NOMO-1 (cell line): ENCODE measurements at regions not wholly inside any gene's neighbourhood (a gene's known extent, or its start where the extent isn't known, plus 50 kb on each side); places are given as distances from the start of the nearest gene placed in this dataset.

ENCODE experiments used
- DNase-seq, 2 experiments: peaks; one replicate each; lab custom pipeline; 2025; ENCODE audit not compliant: unreplicated experiment in 2 of 2; lab: John Stamatoyannopoulos, UW

DNA sequence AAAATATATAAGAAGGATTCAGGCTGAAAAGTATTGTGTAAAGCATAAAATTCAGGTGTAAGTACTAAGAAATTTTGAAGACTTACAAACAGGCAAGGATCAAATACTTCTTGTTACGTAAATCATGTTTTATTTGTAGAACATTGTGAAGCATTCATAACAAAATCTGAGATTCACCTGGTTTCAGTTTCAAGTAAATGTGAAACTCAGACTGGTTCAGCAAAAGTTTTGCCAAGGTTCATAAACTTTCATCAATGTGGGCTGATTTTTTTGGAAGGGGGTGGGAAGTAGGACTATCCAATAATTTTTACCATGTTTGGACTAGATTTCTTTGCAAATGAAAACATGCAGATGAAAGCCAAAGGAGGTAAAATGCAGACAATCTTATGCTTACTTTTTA, 527.7 kb downstream of the ANKRD50 start:
- DNase-seq, result no peak

DNA sequence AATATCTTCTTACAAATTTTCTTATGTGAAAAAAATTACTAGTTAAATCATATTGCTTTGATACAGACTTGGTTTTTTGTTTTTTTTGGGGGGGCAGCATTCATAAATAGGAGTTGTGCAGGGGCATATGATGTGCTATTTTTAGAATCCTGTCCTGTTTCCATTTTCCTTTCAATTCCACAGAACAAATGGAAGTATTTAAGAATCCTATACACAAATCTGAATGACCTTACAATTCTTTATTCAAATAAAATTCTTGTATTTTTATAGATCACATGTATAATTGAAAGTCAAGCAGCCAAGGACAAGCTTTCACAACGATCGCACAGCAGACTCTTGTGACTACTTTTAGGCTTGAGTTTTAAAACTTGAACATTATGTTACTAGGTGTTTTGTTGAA, 523.9 kb downstream of the ANKRD50 start:
- DNase-seq, result no peak

DNA sequence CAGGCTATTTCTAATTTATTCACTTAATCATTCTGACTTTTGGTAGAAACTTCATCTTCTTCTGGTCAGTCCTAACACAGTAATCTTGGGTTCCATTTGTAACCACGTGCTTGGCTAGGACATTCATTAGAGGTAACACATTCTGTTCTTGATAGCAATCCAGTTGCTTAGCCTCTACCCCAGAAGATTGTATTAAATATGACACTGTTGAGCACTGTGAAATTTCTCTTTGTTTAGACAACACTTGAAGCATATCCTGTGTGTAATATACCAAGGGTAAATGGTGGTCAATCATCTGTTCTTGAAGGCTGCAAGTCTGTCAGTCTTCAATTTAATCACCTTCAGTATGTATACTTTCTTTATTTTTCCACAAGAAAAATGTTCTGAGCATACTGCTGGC, 523.0 kb downstream of the ANKRD50 start:
- no peak for DNase-seq

GRCh38 chr4:124191329-124191728, 521.2 kb downstream of the ANKRD50 start:
- DNase-seq, result no peak

GRCh38 chr4:124192544-124192943, 520.0 kb downstream of the ANKRD50 start:
- DNase-seq, result no peak

DNA sequence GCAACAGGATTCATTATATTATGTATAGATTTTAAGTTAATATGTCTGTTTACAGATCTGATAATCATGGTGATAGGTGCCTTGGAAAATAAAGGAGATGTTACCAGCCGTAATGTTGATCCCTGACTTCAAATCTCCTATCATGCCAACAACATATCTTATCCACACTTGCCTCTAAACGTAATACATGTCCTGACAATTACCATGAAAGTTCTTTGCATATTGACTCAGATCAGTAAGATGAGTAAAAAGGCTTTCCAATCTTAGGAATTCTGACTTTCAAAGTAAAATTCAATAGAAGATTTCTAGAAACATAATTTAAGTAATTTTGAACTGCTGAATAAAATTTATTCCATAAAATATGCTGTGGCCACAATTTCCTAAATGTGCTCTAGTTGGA, 513.3 kb downstream of the ANKRD50 start:
- DNase-seq, result no peak

GRCh38 chr4:124199755-124200154, 512.8 kb downstream of the ANKRD50 start:
- DNase-seq, result no peak

DNA sequence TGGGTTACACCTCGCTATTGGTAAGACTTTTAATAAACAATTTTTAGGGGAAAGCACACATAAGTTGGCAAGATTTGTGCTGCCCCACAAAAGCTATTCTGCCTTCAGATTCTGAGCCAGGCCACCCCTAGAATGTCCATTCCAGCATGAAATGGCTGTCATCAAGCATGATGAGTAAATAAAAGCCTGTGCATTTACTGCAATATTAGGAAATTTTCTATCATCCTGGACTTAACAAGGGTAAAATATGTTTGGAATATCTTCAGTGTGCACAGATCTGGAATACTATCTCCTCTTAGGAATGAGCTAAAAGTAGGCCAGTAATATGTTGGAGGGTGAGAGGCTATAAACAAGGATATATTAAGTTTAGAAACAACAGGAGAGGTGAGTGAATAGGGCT, 510.9 kb downstream of the ANKRD50 start:
- no peak for DNase-seq

- no peak for DNase-seq
These were observed 510.4 kb downstream of the ANKRD50 start for GRCh38 chr4:124202099-124202498.

DNA sequence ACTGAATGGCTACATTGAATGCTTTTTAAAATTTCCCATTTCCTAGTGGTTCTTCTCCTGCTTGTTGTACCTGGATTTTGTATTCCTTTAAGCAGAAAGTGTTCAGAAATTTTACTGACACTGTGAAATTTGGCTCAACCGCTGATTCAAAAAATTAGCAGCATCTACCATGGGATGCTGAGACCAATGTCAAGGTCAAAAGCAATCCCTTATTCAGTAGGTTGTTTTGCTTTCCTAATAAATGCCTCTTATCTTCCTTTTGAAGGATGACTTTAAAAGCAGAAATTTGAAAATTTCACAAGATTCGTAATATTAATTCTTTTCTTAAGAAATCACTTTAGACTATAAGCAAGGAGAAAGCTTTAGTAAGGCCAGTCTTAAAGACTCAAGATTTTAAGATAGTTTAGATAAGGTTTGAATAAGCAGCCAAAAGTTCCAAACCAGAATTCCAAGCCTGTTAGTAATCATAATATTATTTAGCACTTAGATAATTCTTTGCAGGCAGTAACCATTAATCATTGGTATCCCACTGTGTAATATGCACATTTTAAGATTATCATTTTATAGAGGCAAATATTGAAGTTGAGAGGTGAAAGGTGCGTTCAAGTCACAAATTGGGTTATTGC, 508.8 kb downstream of the ANKRD50 start:
- no peak for DNase-seq

DNA sequence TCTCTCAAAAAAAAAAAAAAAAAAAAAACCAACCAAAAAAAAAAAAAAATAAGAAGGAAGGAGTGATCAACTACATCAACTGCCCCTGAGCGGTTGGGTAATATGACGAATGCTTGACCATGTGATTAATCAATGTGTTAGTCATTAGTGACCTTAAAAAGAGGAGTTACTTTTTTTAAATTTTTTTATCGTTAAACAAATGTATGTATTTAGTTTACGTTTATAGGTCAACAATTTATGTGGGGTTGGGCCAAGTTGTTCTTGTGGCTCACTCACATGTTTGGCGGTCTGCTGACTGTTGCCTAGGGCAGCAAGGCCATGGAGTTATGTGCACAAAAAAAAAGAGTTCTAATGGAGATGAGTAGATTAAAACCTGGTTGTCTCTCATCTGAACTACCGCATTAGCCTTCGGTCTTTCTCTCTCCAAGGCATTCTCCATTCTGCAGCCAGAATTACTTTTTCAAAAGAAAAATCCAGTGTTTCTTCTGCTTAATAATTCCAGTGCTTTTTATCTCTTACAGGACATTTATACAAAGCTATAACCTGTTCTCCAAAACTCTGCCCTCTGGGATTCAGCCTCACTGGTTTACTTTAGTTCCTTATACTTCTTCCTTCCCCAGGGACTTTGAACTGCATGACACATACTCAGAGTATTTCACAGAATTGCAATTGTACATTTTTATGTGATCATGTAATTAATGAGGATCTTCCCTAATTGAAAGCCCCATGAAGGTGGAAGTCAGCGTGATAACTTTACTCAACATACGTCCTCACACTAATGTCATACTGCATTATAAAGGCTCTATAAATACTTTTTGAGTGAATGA, 505.5 kb downstream of the ANKRD50 start:
- no peak for DNase-seq

DNA sequence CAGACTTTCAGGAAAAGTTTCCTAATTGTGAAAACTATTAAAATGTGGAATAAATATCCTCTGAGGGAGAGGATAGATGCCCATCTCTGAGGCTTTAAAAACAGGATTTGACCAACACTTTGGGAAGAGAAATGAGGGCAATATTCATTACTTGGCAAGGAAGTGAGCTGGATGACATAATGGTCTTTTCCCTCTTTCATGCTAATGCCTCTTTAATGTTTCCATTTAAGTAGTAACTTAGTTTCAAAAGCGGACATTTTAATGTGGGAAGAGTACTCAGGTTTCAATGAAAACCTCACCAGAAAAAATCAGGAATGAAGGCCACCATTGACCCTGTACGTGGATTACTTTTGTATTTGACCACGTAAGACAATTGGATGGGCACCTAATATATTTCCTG, 503.3 kb downstream of the ANKRD50 start:
- no peak for DNase-seq

GRCh38 chr4:124209626-124210025, 502.9 kb downstream of the ANKRD50 start:
- no peak for DNase-seq

- no peak for DNase-seq
These were observed 501.8 kb downstream of the ANKRD50 start for GRCh38 chr4:124210746-124211145.

DNA sequence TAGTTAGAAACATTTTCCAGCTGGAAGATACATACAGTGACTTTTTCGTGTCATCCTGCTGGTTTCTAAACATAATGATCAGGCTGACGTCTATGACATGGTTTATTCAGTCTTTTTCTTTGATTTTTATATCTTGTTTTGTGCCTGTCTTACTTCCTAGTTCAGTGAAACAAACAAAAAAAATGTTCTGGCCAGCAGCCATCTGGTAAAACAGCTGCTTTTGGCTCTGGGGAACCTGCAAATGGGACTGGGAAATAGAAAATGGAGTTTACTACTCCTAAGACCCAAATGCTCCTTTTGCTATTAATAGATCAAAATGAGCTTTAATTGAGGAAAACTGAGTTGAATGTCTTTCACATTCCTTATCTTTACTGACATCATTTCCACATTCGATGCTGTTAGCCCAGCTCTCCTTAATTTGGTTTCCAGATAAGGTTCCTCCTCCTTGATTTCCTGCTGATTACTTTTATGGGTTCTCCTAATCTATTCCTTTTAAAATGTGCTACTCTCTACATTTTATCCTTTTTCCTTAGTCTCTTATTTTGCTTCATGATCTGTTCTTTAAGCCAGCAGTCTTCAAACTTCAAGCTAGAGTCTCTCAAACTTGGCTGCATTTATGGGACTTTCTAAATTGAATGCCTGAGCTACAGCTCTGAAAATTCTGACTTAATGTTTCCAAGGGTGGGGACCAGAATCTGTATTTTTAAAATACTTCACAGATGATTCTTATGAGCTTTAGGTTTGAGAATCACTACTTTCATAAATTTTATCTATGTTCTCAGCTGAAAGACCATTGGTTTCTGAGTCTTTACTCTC, 499.5 kb downstream of the ANKRD50 start:
- DNase-seq, result no peak

GRCh38 chr4:124219389-124219788, 493.1 kb downstream of the ANKRD50 start:
- no peak for DNase-seq

GRCh38 chr4:124224256-124224655, 488.3 kb downstream of the ANKRD50 start:
- DNase-seq, result no peak

DNA sequence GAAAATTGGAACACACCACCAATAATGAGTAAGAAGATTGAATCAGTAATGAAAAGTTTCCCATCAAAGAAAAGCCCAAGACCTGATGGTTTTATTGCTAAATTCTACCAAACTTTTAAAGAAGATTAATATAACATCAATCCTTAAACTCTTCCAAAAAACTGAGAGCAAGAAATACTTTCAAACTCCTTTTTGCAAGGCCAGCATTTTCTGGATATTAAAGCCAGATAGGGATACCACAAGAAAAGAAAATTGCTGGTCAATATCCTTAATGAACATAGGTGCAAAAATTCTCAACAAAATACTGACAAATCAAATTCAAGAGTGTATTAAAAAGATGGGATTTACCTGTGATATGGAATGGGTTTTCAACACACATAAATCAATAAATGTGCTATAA, 484.6 kb downstream of the ANKRD50 start:
- no peak for DNase-seq

GRCh38 chr4:124230268-124230667, 482.3 kb downstream of the ANKRD50 start:
- no peak for DNase-seq

DNA sequence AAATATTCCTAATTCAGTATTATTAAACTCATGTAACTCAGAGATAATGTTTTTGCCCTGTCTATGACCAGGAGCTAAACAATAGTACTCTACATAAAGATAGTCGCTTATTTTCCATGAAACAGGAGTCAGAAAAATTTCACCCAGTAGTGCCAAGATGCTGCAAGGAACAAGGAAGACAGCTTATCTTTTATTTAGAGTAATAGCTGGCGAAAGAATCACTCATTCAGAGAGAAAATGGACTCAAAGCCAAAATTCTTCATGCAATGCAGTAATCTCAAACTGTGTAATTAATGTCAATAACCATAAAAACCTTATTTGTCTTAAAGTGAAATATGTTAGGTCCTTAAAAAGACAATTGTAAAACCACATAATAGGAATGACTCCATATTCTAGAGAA, 477.8 kb downstream of the ANKRD50 start:
- DNase-seq, result no peak

DNA sequence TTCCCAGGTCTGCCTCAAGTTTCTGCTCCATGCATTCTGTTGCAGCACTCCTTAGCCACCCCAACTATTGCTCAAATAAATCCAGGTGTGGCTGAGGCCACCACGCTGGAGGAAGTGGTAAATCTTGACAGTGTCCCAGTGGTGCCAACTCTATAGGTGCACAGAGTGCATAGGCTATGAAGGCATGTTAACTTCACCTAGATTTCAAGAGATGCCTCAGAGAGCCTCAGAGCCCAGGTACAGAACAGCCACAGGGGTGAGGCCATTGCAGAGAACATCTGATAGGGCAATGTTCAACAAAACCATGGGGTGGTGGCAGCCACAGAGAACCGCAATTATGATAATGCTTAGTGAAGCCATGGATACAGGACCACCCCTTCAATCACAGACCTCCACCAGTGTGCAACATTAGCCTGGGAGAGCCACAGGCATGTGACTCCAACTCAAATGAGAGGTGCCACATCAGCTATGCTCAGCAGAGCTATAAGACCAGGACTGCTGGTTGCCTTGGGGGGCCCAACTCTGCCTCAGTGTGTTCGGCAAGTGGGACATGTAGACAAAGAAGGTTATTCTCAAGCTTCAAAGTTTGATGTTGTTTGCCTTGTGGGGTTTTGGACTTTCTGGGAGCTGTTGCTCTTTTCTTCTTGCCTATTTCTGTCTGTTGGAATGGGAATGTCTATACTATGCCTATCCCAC, 468.7 kb downstream of the ANKRD50 start:
- no peak for DNase-seq
